GM19035 (cell line): ENCODE measurements at regions not wholly inside any gene's neighbourhood (a gene's known extent, or its start where the extent isn't known, plus 50 kb on each side); places are given as distances from the start of the nearest gene placed in this dataset.

Source experiments
- ATAC-seq: cut with Tn5 transposase; IDR thresholded peaks from one replicate; pipeline ENCODE4 v1.9.1; 2021; ENCODE audit not compliant: unreplicated experiment

DNA sequence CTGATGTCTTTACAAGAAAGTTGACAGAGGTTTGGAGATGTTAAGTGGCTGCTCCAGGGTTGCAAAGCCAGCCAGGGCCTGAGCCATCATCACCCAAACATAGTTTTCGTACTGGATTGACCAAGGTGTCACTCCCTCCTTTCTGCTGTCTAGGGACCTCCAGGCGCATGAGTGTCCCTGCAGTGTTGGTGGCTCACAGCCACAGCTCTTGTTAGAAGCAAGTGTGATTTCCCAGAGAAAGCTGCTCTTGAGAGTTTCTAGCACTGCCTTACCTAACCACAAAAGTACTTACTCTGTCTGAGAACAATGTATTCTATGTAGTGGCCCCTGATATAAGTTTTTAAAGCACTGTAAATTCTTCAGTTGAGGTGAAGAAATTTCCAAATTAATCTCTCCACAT lies 144.1 kb downstream of the SOX2 start:
- no peak for ATAC-seq

DNA sequence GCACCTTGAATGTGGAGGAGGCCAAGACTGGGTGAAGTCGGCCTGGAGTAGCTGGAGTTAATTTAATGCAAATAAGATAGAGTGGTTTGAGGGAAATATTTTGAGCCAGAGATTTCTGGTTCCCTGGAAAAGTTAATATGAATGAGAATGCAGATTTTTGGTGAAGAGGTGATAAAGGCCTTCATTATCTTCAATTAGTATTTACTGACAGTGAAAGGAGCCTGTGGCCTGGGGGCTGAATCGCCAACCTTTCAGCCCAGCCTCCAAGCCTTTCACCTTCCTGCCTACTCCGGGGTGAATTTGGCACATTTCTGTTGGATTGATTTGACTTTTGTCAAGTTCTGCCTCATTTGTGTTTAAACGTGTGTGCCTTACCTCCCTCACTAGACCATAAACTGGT lies 147.8 kb downstream of the SOX2 start:
- no peak for ATAC-seq

DNA sequence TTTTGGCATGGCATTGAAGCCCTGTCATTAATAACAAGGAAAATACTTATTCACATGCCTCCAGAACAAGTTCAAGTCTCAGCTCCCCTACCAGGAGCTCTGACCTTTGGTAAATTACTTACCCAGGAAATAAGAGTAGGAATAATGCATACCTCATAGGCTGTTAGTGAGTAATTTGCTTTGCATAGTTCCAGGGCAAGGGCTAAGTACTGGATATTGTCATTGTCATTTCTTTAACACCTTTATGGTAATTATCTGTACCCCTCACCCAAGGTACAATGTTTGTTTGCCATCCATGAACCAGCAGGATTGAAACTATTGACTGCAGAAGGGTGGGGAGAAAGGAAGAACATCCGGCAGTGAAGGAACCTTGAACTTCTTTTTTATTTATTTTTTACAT lies 148.5 kb downstream of the SOX2 start:
- ATAC-seq: no peak

- no peak for ATAC-seq
Observed at GRCh38 chr3:181862502-181862901, 150.8 kb downstream of the SOX2 start.

DNA sequence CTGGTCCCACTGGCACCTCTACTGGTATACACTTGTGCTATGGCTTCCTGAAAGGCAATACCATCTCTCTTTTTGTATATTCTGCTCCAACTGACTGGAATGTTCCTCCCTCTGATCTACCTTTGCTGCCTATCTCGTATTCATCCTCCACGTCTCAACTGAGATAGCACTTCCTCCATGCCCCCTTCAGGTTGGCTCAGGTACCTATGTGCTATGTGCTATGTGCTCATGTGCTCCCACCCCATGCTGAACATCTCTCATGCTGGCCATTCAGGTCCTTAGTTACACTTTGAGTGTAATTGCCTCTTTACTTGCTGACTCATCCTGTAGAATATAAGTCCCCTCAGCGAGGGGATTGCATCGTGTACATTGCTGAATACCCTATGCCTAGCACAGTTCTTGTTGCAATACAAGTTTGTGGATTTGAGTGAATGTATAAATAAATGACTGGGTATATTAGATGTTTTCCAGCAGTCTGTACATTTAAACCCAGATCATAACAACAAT lies 156.9 kb downstream of the SOX2 start:
- no peak for ATAC-seq

GRCh38 chr3:181872887-181873286 lies 161.2 kb downstream of the SOX2 start:
- ATAC-seq: no peak

GRCh38 chr3:181879926-181880325 lies 168.2 kb downstream of the SOX2 start:
- no peak for ATAC-seq

DNA sequence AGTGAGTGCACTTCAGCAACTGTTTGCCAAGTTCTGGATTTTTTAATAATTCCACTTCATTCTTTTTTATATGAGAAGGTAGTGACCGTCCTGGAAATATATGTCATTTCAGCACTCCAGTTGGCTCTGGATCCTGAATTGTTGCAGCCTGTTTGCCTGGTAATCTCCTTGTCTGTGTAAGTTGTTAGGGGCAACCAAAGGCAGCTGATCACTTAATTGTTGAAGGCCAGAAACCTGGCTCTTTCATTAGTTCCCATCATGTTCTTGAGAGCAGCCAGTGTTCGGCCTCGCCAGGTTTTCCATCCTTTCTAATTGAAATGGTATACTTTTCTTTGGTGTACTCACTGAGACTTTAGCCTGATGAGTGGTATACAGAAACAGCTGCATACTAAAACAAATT lies 168.6 kb downstream of the SOX2 start:
- ATAC-seq: no peak

- ATAC-seq: no peak
Observed at GRCh38 chr3:181881749-181882148, 170.0 kb downstream of the SOX2 start.

- no peak for ATAC-seq
Observed at GRCh38 chr3:181885868-181886630, 174.3 kb downstream of the SOX2 start.

DNA sequence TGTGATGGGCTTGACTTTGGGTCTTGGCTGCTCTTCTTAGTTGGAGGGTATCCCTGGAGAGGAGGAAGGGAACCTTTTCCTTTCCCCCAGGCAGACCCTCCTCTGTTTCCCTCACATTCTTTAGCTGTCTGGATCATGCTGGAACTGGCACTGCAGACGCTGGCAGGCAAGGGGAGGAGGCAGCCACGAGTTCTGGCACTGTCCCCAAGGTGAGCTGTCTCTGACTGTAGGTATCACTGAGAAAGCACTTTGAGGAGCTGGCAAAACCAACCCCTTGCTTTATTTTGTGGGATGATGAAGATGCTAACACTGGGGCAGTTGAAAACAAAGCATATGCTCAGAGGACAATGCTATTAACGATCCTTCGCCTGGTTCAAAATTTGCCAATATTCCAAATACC lies 175.0 kb downstream of the SOX2 start:
- no peak for ATAC-seq

- no peak for ATAC-seq
Observed at GRCh38 chr3:181887685-181888084, 176.0 kb downstream of the SOX2 start.

DNA sequence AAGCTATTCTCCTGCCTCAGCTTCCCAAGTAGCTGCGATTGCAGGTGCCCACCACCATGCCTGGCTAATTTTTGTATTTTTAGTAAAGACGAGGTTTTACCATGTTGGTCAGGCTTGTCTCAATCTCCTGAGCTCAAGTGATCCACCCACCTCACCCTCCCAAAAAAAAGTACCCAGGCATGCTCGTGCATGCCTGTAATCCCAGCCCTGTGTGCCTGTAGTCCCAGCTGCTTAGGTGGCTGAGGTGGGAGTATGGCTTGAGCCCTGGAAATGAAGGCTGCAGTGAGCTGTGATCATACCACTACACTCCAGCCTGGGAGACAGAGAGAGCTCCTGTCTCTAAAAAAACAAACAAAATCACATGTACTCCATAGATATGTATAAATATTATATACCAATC lies 176.5 kb downstream of the SOX2 start:
- ATAC-seq: no peak

DNA sequence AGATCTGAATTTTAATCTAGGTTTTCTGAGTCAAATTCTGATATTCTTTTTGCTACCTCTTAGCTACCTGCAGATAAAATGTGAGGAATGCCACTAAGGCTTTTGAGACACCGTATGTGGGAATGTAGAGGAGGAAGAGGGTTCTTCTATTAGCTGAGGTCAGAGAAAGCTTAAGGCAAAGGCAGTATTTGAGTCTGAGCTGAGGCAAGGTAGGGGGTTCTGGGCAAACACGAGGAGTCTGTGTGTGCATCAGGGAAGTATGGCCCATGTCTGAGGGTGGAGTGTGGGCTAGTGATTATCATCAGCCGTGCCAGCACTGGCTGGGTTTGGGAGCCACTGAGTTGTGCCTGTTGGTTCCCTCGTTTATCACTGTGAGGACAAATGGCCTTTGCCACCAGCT lies 181.1 kb downstream of the SOX2 start:
- ATAC-seq: no peak

DNA sequence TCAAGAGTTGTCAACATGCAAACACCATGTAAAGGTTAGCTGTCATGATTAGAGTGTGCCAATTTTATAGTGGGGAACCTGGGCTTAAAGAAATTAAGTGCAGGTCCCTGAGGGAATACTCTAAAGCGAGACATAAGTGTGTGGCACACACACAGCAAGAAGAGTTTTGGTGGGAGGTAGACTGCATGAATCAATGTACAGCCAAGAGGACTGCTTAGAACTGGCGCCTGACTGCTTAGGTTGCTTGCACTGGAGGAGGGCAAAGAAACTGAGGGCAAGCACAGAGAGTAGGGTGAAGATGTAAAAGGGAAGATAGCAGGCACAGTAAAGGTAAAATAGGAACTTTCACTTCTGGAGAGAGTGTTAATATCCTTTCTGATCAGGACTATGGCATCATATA lies 184.9 kb downstream of the SOX2 start:
- no peak for ATAC-seq

- no peak for ATAC-seq
Observed at GRCh38 chr3:181899702-181900101, 188.0 kb downstream of the SOX2 start.

GRCh38 chr3:181901626-181902025 lies 189.9 kb downstream of the SOX2 start:
- ATAC-seq: no peak

DNA sequence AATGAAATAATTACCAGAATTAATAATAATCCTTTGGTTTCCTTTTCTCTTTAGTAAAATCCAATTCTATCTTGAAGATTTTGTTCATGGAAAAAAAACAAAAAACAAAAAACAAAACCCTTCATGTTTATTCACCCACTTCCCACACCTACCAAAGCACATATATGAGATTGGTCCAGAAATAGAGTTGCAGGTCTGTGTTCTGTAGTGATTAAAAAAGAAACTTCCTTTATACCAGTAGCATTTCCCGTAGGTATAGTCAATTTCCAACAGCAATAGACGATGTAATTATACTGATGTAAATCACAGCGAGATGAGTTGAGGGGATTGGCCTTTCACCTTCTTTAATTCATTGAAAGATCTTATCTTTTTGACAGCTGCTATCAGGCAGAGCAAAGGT lies 194.6 kb downstream of the SOX2 start:
- no peak for ATAC-seq

- ATAC-seq: no peak
Observed at GRCh38 chr3:181909241-181909640, 197.5 kb downstream of the SOX2 start.

DNA sequence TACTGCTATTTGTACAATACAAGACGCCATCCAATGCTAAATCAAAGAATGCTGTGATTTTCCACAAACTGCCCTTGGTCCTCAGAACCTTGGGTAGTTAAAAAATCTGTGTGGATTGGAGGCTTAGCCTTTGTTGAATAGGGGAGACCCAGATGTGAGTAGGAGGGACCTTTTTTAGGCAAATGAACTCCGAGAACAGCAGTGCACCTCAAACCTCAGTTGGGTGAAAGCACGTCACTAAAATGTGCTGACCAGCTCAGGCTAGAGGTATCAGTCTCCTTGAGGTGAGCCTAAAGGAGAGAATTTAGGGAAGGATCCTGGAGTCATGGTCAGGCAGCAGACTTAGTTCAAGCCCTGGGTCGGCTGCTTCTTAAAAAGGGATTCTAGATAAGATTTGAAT lies 200.7 kb downstream of the SOX2 start:
- no peak for ATAC-seq

GRCh38 chr3:181913254-181913653 lies 201.5 kb downstream of the SOX2 start:
- ATAC-seq: no peak

DNA sequence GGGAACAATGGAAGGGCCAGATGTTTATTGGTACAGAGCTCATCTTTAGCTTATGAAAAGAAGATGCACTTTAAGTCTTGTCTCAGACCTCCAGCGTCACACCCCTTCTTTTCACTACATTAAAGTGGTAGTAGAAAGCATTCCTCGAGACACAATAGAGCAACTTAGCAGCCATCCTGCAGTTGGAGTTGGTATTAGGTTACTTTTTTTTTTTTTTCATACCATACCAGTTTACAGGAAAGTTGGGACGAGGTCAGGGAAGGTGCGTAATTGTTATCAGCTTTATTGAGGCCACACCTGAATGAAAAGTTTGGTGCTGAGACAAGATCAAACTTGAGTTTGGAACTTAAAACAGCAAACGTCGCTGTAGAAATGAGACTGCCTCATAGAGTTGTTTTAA lies 203.8 kb downstream of the SOX2 start:
- no peak for ATAC-seq

DNA sequence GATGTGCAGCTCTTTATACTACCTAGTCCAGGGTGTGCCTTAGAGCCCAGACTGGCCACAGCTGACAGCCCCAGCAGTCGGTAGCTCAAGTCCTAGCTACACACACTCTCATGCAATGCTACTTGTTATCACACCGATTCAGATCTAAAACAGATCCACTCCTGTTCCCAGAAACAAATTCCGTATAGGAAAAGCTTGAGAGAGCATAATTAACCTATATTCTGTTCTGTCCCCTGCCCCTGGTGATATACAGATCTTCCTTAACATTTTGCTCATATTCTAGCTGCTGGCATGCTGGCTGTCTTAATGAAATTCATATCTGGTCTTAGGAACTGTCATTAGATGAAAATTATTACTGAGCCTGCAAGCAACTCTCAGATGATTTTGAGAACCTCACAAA lies 204.3 kb downstream of the SOX2 start:
- no peak for ATAC-seq
